ENCODE measurements at regions not wholly inside any gene's neighbourhood (a gene's known extent, or its start where the extent isn't known, plus 50 kb on each side); places are given as distances from the start of the nearest gene placed in this dataset.

GRCh38 chr12:28767836-28768348 is 381.2 kb upstream of the FAR2 start (continued):
- no peak for TF ChIP-seq BCL11A (IDR thresholded peaks at IDR 0.05; ENCODE audit: low read depth, low read length)
- TF ChIP-seq PML (IDR thresholded peaks at IDR 0.05; ENCODE audit: low read length) = no peak
- no peak for TF ChIP-seq SUPT20H (IDR thresholded peaks at IDR 0.05; ENCODE audit: borderline replicate concordance, control insufficient read depth, low read depth, low read length)

GRCh38 chr12:28770322-28770721 is 378.8 kb upstream of the FAR2 start:
- Histone ChIP-seq H3K4me1 (ENCODE audit: control insufficient read depth, insufficient read depth, low read length) (no peaks in the 10 kb centered on the region), H3K9ac (ENCODE audit: control insufficient read depth, insufficient read depth, low read length) (no peak overlapping the region), H4K20me1 (ENCODE audit: control insufficient read depth, insufficient read depth) (no peaks in the 10 kb centered on the region), H3K79me2 (ENCODE audit: control insufficient read depth, insufficient read depth, low read length) (no peaks in the 10 kb centered on the region), H3K9me3 (replicated peaks; ENCODE audit: control insufficient read depth, insufficient read depth, low read length) (no peaks in the 10 kb centered on the region), H3K36me3 (ENCODE audit: control insufficient read depth in 2 of 2, insufficient read depth in 2 of 2, low read length in 1 of 2) (no peaks in the 10 kb centered on the region), H3K27me3 (replicated peaks in 1 of 2; ENCODE audit: control insufficient read depth in 2 of 2, insufficient read depth in 2 of 2, low read length in 1 of 2) (no peaks in the 10 kb centered on the region), H3K4me2 (ENCODE audit: control insufficient read depth, insufficient read depth) (no peak overlapping the region), H3K27ac (ENCODE audit: control insufficient read depth, insufficient read depth) (no peak overlapping the region), H2AFZ (ENCODE audit: control insufficient read depth, low read depth, low read length) (no peak overlapping the region), H3K4me3 (no peak overlapping the region)
- DNase-seq (ENCODE audit: low read depth, low spot score) (no peak), FAIRE-seq (no peak), ATAC-seq (no peak)
- ChIA-PET CTCF (no interaction called here), RAD21 (ENCODE audit: unreplicated experiment) (no interaction called here), SMC1A (ENCODE audit: uncharacterized antibody, unreplicated experiment) (interaction anchor here (1.1 kb wide), 1 partner anchor 102 kb away, joined by 3 read pairs; no protein-coding TSS in a partner anchor), POLR2A (no interaction called here)
- no TSS peak for BruUV-seq (replicated peaks)
- TF ChIP-seq TAF1 (IDR thresholded peaks at IDR 0.05; ENCODE audit: borderline replicate concordance, low read depth, low read length) = no peak
- TF ChIP-seq E2F4 (IDR thresholded peaks at IDR 0.05; ENCODE audit: low read depth, low read length) = no peak
- no peak for TF ChIP-seq LARP7 (IDR thresholded peaks at IDR 0.05)
- no peak for TF ChIP-seq MLLT1 (IDR thresholded peaks at IDR 0.05)
- TF ChIP-seq ZZZ3 (IDR thresholded peaks at IDR 0.05; ENCODE audit: control insufficient read depth, insufficient read length, low read depth) = no peak
- TF ChIP-seq BRCA1 (IDR thresholded peaks at IDR 0.05; ENCODE audit: low read depth, low read length) = no peak
- no peak for TF ChIP-seq SIN3A (IDR thresholded peaks at IDR 0.05; ENCODE audit: low read depth, low read length)
- no peak for TF ChIP-seq SMARCA5 (IDR thresholded peaks at IDR 0.05)
- TF ChIP-seq STAT3 (IDR thresholded peaks at IDR 0.05; ENCODE audit: low read depth, low read length) = no peak
- TF ChIP-seq CREM (IDR thresholded peaks at IDR 0.05; ENCODE audit: low read depth) = no peak
- no peak for TF ChIP-seq NFYB (IDR thresholded peaks at IDR 0.05; ENCODE audit: insufficient read depth, low read depth, low read length)
- in situ Hi-C loops (cut with MboI) = no loop called here
- WGBS (ENCODE audit: insufficient coverage, insufficient replicate concordance, low lambda C conversion rate, missing lambda C conversion rate) = 20% methylated on average over 5 of the region's 5 CpGs
- intact Hi-C loops (cut with micrococcal nuclease; ENCODE audit: unreplicated experiment) = no loop called here
